ENCODE measurements at regions not wholly inside any gene's neighbourhood (a gene's known extent, or its start where the extent isn't known, plus 50 kb on each side); places are given as distances from the start of the nearest gene placed in this dataset.

- TF ChIP-seq CTCF (IDR thresholded peaks at IDR 0.05) (no peak), SIN3A (IDR thresholded peaks at IDR 0.05; ENCODE audit: borderline replicate concordance, insufficient read depth, low read depth, low read length) (no peak), REST (IDR thresholded peaks at IDR 0.05; ENCODE audit: insufficient read depth in 1 of 2, low read depth in 2 of 2, low read length in 1 of 2) (no peak)
Observed at GRCh38 chr1:239805851-239806772, 285.6 kb upstream of the FMN2 start.
